ENCODE measurements at regions not wholly inside any gene's neighbourhood (a gene's known extent, or its start where the extent isn't known, plus 50 kb on each side); places are given as distances from the start of the nearest gene placed in this dataset.

DNA sequence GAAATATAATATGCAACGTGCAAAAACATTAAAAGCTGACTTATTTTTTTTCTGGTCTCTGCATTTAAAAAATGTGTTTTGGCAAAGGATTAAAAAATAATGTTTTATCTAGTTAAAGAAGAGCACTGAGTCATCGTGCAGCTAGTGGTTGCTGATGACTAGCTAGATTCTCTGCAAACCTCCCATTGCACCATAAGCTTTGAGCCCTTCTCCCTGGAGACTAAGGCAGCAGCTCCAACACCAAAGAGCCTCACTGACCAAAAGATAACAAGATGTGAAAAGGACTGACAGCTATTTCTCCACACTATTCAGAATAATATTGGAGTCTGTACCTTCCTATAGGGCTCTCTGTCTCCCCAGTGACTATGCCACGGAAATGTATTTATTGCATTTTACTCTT, 424.3 kb downstream of the SLITRK2 start:
- intact Hi-C loops (cut with DNase I; ENCODE audit: low total_unique reads): no loop called here

DNA sequence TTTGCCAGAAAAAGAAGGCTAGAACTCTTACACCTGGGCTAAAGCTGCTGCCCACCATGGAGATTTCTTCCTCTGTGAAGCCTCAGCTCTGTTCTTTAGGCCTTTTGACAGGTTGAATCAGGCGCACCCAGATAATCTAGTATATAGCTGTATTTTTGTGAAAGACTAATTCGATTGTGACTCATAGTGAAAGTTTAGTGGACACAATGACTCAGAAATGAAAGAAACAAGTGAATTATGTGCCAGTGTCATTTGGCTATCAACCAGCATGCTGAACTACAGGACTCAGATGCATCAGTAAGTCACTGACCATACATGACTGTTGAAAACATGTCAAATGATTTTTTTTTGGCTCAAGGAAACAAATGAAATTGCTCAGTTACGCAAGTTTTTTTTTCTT, 425.4 kb downstream of the SLITRK2 start:
- DNase-seq (ENCODE audit: low spot score in 2 of 2): no peak
- WGBS, 2 donors: 59 to 60% methylated on average over 3 of the region's 3 CpGs
- TF ChIP-seq, protein P1, sequence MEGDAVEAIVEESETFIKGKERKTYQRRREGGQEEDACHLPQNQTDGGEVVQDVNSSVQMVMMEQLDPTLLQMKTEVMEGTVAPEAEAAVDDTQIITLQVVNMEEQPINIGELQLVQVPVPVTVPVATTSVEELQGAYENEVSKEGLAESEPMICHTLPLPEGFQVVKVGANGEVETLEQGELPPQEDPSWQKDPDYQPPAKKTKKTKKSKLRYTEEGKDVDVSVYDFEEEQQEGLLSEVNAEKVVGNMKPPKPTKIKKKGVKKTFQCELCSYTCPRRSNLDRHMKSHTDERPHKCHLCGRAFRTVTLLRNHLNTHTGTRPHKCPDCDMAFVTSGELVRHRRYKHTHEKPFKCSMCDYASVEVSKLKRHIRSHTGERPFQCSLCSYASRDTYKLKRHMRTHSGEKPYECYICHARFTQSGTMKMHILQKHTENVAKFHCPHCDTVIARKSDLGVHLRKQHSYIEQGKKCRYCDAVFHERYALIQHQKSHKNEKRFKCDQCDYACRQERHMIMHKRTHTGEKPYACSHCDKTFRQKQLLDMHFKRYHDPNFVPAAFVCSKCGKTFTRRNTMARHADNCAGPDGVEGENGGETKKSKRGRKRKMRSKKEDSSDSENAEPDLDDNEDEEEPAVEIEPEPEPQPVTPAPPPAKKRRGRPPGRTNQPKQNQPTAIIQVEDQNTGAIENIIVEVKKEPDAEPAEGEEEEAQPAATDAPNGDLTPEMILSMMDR (IDR thresholded peaks at IDR 0.05): no peak
- no peak for TF ChIP-seq POLR2A (IDR thresholded peaks at IDR 0.05)
- intact Hi-C loops (cut with DNase I; ENCODE audit: low total_unique reads): no loop called here
- no peak overlapping the region for H3K4me3 ChIP-seq (ENCODE audit: low read depth, poor library complexity, severe bottlenecking)

More for the DNA sequence above, 424.3 kb downstream of the SLITRK2 start:
- H3K4me3 ChIP-seq (ENCODE audit: low read depth, poor library complexity, severe bottlenecking): no peak overlapping the region
- no peak for DNase-seq (ENCODE audit: low spot score in 2 of 2)
- WGBS, 2 donors: 45 to 46% methylated on average over 3 of the region's 3 CpGs
- TF ChIP-seq, protein P1 (IDR thresholded peaks at IDR 0.05): no peak
- TF ChIP-seq POLR2A (IDR thresholded peaks at IDR 0.05): no peak

DNA sequence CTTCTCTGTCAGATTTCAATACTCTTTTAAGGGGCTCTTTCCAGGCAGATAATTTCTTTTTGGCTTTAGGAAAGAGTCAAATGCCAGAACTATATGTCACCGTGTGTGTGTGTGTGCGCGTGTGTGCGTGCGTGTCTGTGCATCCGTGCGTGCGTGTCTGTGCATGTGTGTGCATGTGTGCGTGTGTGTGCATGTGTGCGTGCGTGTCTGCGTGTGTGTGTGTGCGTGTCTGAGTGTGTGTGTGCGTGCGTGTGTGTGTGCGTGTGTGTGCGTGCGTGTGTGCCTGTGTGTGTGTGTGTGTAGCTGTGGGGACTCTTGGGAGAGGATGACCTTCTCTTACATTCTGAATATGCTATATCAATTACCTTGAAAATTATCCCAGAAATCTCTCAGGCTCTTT, 441.6 kb downstream of the SLITRK2 start:
- H3K4me3 ChIP-seq (ENCODE audit: low read depth, poor library complexity, severe bottlenecking): no peak overlapping the region
- 91 to 97% methylated on average over 18 of the region's 18 CpGs for WGBS, 2 donors
- DNase-seq (ENCODE audit: low spot score in 2 of 2): no peak
- TF ChIP-seq POLR2A (IDR thresholded peaks at IDR 0.05): no peak
- TF ChIP-seq, protein P1 (IDR thresholded peaks at IDR 0.05): no peak
- intact Hi-C loops (cut with DNase I; ENCODE audit: low total_unique reads): no loop called here

DNA sequence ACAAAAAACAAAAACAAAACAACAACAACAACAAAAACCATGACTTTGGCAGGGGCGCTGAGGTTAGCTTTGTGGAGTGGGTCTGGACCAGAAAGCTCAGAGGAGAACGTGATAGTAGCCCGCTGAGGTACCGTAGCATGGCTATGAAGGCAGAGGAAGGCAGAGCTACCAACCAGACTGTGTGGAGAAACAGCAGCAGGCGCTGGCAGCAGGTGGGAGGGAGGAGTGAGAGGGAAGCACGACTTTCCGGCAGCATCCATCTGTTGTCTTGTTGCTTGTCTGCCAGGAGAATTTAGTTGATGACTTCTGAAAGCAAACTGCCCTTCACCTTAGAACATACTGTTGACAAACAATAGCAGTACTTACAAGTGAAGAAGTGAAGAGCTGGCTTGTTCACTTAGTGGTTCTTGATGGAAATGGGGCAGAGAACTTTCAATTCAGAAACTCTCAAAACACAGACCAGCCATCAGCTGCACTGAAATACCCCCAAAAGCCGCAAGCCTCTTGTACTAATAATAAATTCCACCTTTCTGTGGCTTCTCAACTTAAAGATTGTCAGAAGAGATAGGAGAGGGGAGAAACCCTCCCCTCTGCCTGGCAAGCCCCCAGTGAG, 447.2 kb downstream of the SLITRK2 start:
- no peak for DNase-seq (ENCODE audit: low spot score in 2 of 2)

DNA sequence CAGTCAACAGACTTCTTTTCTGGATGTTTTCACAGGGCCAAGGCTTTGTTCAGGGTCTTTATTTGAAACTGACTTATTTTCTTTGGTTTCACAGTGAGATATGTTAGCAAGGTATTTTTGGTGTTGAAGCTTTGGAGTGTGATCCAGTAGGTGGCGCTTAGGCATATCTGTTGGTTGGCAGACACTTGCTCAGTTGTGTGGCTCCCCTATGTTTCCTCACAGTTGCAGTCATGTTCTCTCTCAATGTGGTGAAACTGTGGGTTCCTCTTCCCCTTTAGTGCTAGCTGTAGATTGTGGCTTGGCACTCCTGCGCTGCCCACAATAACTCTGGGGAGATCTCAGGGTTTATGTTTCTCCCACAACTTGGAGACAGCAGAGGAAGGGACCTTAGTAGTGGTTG, 460.8 kb downstream of the SLITRK2 start:
- TF ChIP-seq POLR2A (IDR thresholded peaks at IDR 0.05): no peak
- TF ChIP-seq, protein P1 (IDR thresholded peaks at IDR 0.05): no peak
- H3K4me3 ChIP-seq (ENCODE audit: low read depth, poor library complexity, severe bottlenecking): no peak overlapping the region
- intact Hi-C loops (cut with DNase I; ENCODE audit: low total_unique reads): no loop called here
- DNase-seq (ENCODE audit: low spot score in 2 of 2): no peak
- 45 to 55% methylated on average over 1 of the region's 2 CpGs for WGBS, 2 donors

More for the DNA sequence above, 447.2 kb downstream of the SLITRK2 start:
- H3K4me3 ChIP-seq (ENCODE audit: low read depth, poor library complexity, severe bottlenecking): no peak overlapping the region
- 50 to 79% methylated on average over 7 to 8 of the region's 8 CpGs for WGBS, 2 donors
- intact Hi-C loops (cut with DNase I; ENCODE audit: low total_unique reads): no loop called here
- TF ChIP-seq POLR2A (IDR thresholded peaks at IDR 0.05): no peak
- TF ChIP-seq, protein P1 (IDR thresholded peaks at IDR 0.05): no peak

MicroRNA genes in the stretch of these regions (microRNA counts, 767-probe panel; counts per million panel counts)
- microRNA hsa-miR-888-5p (0 to 358 counts per million in 2 donors), microRNA hsa-miR-890 (0 to 358 counts per million in 2 donors), microRNA hsa-miR-891a (0 to 358 counts per million in 2 donors), microRNA hsa-miR-891b (0 to 358 counts per million in 2 donors), microRNA hsa-miR-892a (0 to 358 counts per million in 2 donors), microRNA hsa-miR-892b (0 to 358 counts per million in 2 donors)

Small RNA genes in the stretch of these regions (microRNA-seq; reads per million reads assigned to microRNA genes)
- gene MIR888 (ENCODE audit: borderline number of aligned reads in 1 of 2, borderline replicate concordance in 2 of 2) (1.7 to 2.0 reads per million in 2 donors), gene MIR890 (ENCODE audit: borderline number of aligned reads in 1 of 2, borderline replicate concordance in 2 of 2) (0 reads per million in 2 donors), gene MIR891A (ENCODE audit: borderline number of aligned reads in 1 of 2, borderline replicate concordance in 2 of 2) (0 to 2.8 reads per million in 2 donors), gene MIR891B (ENCODE audit: borderline number of aligned reads in 1 of 2, borderline replicate concordance in 2 of 2) (0 reads per million in 2 donors), gene MIR892A (ENCODE audit: borderline number of aligned reads in 1 of 2, borderline replicate concordance in 2 of 2) (0 to 0.57 reads per million in 2 donors), gene MIR892B (ENCODE audit: borderline number of aligned reads in 1 of 2, borderline replicate concordance in 2 of 2) (0 reads per million in 2 donors), gene MIR892C (ENCODE audit: borderline number of aligned reads in 1 of 2, borderline replicate concordance in 2 of 2) (0 reads per million in 2 donors)
